Astrocyte (in vitro differentiated cells and primary cell): ENCODE measurements at regions not wholly inside any gene's neighbourhood (a gene's known extent, or its start where the extent isn't known, plus 50 kb on each side); places are given as distances from the start of the nearest gene placed in this dataset.
"Not testable (repeated sequence)": the region's sequence is repeated elsewhere in the genome, so short reads cannot be mapped to it uniquely, and the experiment has no call there.

Experiments
- CTCF ChIP-seq: IDR thresholded peaks from 2 replicates; pipeline ENCODE4 v1.5.1; 2011; ENCODE audit warnings: low read depth, mild to moderate bottlenecking, inconsistent platforms, low read length, moderate library complexity; ENCODE audit not compliant: insufficient read depth
- EZH2 ChIP-seq: IDR thresholded peaks from 2 replicates; pipeline ENCODE4 v1.6.1; 2012; ENCODE audit warnings: mild to moderate bottlenecking, low read length, inconsistent platforms; ENCODE audit not compliant: insufficient read depth

GRCh38 chr1:224038832-224039231 is 75.1 kb upstream of the FBXO28 start:
- not testable (repeated sequence) for TF ChIP-seq CTCF, EZH2
